IMR-90 (cell line): ENCODE measurements at regions not wholly inside any gene's neighbourhood (a gene's known extent, or its start where the extent isn't known, plus 50 kb on each side); places are given as distances from the start of the nearest gene placed in this dataset.

ENCODE experiments used
- BHLHE40 ChIP-seq: fragments of 150-350 bp; IDR thresholded peaks from 2 replicates; pipeline ENCODE4 v1.6.1; 2016; ENCODE audit warnings: mild to moderate bottlenecking, low read depth, low read length
- CEBPB ChIP-seq: IDR thresholded peaks from 2 replicates; pipeline ENCODE4 v1.6.1; 2012; ENCODE audit warnings: low read depth, low read length, improper control_type of control experiment
- MAFK ChIP-seq: IDR thresholded peaks from 2 replicates; pipeline ENCODE4 v1.6.1; 2012; ENCODE audit warnings: low read depth, low read length, improper control_type of control experiment
- NFE2L2 ChIP-seq: fragments of 150-350 bp; IDR thresholded peaks from 2 replicates; pipeline ENCODE4 v1.6.1; 2016; ENCODE audit warnings: low read depth, mild to moderate bottlenecking, low read length
- POLR2A ChIP-seq: IDR thresholded peaks from 2 replicates; pipeline ENCODE4 v1.6.1; 2012; ENCODE audit warnings: mild to moderate bottlenecking, low read depth, low read length
- RAD21 ChIP-seq: IDR thresholded peaks from 2 replicates; pipeline ENCODE4 v1.6.1; 2012; ENCODE audit warnings: low read length, improper control_type of control experiment
- TF ChIP-seq, protein P1 (sequence below): fragments of 150-350 bp; IDR thresholded peaks from 2 replicates; pipeline ENCODE4 v1.6.1; 2017; ENCODE audit warnings: mild to moderate bottlenecking, antibody characterized with exemption, low read length, low read depth
- TF ChIP-seq, protein P2 (sequence below): conservative IDR thresholded peaks from 2 replicates; pipeline ENCODE4 v1.5.1; 2012; ENCODE audit warnings: mild to moderate bottlenecking, low read depth, low read length, improper control_type of control experiment
- TF ChIP-seq, protein P3 (sequence below): fragments of 150-350 bp; IDR thresholded peaks from 2 replicates; pipeline ENCODE4 v1.6.1; 2016; ENCODE audit warnings: low read depth, mild to moderate bottlenecking, low read length, moderate library complexity, borderline replicate concordance

DNA sequence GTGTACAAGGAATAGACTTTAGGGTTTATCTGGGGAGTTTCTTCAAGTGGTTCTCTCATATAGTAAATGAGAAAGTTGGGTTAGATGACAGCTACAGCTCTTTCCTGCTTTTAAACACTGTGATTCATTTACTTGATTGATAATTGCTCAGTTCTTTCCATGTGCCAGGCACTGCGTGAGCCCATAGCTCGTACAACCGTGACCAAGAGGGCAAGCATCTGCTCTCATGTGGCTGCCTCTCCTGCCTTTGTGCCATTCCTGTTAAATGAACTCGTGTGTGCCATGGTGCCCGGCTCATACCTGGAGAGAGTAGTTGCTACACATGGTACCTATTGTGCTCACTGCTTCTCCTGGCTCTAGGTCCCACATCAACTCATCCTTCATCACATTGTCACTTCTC, 206.3 kb downstream of the SNX19 start:
- TF ChIP-seq MAFK = no peak
- TF ChIP-seq, protein P1, sequence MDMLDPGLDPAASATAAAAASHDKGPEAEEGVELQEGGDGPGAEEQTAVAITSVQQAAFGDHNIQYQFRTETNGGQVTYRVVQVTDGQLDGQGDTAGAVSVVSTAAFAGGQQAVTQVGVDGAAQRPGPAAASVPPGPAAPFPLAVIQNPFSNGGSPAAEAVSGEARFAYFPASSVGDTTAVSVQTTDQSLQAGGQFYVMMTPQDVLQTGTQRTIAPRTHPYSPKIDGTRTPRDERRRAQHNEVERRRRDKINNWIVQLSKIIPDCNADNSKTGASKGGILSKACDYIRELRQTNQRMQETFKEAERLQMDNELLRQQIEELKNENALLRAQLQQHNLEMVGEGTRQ = no peak
- TF ChIP-seq BHLHE40 = no peak
- TF ChIP-seq, protein P2, sequence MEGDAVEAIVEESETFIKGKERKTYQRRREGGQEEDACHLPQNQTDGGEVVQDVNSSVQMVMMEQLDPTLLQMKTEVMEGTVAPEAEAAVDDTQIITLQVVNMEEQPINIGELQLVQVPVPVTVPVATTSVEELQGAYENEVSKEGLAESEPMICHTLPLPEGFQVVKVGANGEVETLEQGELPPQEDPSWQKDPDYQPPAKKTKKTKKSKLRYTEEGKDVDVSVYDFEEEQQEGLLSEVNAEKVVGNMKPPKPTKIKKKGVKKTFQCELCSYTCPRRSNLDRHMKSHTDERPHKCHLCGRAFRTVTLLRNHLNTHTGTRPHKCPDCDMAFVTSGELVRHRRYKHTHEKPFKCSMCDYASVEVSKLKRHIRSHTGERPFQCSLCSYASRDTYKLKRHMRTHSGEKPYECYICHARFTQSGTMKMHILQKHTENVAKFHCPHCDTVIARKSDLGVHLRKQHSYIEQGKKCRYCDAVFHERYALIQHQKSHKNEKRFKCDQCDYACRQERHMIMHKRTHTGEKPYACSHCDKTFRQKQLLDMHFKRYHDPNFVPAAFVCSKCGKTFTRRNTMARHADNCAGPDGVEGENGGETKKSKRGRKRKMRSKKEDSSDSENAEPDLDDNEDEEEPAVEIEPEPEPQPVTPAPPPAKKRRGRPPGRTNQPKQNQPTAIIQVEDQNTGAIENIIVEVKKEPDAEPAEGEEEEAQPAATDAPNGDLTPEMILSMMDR = no peak
- TF ChIP-seq RAD21 = no peak
- no peak for TF ChIP-seq POLR2A
- TF ChIP-seq, protein P3, sequence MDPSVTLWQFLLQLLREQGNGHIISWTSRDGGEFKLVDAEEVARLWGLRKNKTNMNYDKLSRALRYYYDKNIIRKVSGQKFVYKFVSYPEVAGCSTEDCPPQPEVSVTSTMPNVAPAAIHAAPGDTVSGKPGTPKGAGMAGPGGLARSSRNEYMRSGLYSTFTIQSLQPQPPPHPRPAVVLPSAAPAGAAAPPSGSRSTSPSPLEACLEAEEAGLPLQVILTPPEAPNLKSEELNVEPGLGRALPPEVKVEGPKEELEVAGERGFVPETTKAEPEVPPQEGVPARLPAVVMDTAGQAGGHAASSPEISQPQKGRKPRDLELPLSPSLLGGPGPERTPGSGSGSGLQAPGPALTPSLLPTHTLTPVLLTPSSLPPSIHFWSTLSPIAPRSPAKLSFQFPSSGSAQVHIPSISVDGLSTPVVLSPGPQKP = no peak
- TF ChIP-seq NFE2L2 = no peak
- TF ChIP-seq CEBPB = no peak
